ENCODE measurements at regions not wholly inside any gene's neighbourhood (a gene's known extent, or its start where the extent isn't known, plus 50 kb on each side); places are given as distances from the start of the nearest gene placed in this dataset.
A peak's percentile ranks its signal among the peaks of the same experiment; 100 is the strongest.

DNA sequence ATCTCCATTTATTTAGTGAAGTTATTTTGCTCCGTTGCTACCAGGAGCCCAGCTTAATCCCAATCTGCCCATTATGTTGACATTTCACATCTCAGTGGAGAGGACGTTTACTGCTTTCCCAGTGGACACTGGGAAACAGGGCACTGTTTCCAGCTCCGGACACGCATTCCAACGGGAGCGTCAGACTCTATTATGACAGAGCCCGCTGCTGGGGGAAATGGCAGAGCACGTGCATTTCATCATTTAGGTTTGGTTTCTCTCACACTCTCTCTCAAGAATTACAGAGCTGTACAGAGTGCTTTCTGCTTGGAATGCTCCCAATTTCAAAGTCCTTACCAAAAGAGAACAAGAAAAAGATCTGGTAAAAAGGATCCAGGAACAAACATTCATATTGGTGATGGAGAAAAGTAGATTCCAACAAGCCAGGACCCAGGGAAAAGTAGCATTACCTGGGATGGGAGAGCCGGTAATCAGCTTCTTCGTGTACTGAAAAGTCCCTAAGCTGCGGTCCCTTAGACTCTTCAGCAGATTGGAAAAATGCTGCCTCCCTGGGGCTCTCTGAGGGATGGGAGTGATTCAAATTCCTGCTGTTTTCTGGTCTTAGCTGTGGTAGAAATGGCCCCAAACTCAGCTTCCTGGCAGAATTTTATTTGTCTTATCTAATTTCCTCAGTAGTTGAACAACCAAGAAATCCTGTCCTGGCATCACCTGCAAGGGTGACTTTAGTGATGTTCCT is 136.0 kb upstream of the THBS1 start:
- no peak overlapping the region for H3K4me3 ChIP-seq (replicated peaks in 1 of 2; ENCODE audit: low read depth in 2 of 2, low read length in 2 of 2)
- peak in 1 of 2 donors; percentile 54 for DNase-seq (ENCODE audit: low read depth in 2 of 2)
- TF ChIP-seq, protein P1, sequence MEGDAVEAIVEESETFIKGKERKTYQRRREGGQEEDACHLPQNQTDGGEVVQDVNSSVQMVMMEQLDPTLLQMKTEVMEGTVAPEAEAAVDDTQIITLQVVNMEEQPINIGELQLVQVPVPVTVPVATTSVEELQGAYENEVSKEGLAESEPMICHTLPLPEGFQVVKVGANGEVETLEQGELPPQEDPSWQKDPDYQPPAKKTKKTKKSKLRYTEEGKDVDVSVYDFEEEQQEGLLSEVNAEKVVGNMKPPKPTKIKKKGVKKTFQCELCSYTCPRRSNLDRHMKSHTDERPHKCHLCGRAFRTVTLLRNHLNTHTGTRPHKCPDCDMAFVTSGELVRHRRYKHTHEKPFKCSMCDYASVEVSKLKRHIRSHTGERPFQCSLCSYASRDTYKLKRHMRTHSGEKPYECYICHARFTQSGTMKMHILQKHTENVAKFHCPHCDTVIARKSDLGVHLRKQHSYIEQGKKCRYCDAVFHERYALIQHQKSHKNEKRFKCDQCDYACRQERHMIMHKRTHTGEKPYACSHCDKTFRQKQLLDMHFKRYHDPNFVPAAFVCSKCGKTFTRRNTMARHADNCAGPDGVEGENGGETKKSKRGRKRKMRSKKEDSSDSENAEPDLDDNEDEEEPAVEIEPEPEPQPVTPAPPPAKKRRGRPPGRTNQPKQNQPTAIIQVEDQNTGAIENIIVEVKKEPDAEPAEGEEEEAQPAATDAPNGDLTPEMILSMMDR (IDR thresholded peaks at IDR 0.05; ENCODE audit: low read depth, low read length) = no peak

DNA sequence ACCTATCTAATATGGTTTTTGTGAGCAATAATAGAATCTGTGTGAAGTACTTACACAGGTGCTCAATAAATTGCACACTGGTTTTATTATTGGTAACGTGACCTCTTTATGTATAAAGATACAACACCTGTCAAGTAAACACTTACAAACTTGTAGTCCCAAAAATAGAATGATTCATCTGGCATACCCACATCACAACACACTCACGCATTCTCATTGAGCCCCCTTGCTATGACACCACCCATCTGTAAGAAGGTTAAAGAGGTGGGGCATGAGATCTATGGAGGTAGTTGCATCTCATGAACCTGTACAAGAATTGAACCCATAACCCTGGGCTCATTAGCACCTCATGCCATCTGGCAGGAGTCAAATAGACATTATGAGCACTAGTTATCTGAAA is 134.9 kb upstream of the THBS1 start:
- TF ChIP-seq, protein P1 (IDR thresholded peaks at IDR 0.05; ENCODE audit: low read depth, low read length) = no peak
- DNase-seq (ENCODE audit: low read depth in 2 of 2) = no peak
- no peak overlapping the region for H3K4me3 ChIP-seq (replicated peaks in 1 of 2; ENCODE audit: low read depth in 2 of 2, low read length in 2 of 2)

DNA sequence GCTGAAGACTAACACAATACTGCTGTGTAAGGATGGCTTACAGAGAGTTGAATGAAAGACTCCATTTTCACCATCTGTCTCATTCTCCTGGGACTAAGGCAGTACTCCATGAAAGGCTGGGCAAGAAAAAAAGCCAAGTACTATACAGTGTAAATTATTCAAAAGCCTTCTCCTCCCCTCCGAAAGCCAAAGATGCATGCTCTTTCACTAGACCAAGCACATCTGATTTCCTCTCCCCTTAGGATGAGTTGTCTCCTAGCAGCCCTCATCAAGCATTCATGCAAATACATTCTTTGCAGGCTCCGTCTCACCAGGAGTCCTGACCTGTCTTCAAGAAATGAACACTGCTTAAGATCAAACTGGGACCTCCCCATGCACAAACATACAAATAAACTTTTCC is 133.5 kb upstream of the THBS1 start:
- TF ChIP-seq, protein P1 (IDR thresholded peaks at IDR 0.05; ENCODE audit: low read depth, low read length) = no peak
- DNase-seq (ENCODE audit: low read depth in 2 of 2) = no peak
- H3K4me3 ChIP-seq (replicated peaks in 1 of 2; ENCODE audit: low read depth in 2 of 2, low read length in 2 of 2) = no peak overlapping the region

DNA sequence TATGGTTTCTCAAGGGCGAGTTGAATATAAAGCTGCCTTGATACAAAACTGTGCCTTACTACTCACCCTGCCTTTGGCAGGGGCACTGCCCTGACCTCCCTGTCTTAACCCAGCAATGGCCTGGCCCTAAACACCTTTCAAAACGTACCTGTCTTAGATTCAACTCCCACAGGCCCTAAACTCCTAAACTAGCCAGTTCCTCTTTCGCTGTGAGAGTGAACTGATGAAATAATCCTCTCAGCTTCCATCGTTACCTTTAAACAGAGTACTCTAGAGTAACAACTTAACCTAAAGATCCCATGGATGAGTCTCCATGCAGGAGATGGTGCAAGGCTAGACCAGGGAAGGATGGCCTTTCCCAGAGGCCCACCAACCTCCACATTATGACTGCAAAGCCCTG is 133.0 kb upstream of the THBS1 start:
- no peak overlapping the region for H3K4me3 ChIP-seq (replicated peaks in 1 of 2; ENCODE audit: low read depth in 2 of 2, low read length in 2 of 2)
- TF ChIP-seq, protein P1 (IDR thresholded peaks at IDR 0.05; ENCODE audit: low read depth, low read length) = no peak
- DNase-seq (ENCODE audit: low read depth in 2 of 2) = no peak

DNA sequence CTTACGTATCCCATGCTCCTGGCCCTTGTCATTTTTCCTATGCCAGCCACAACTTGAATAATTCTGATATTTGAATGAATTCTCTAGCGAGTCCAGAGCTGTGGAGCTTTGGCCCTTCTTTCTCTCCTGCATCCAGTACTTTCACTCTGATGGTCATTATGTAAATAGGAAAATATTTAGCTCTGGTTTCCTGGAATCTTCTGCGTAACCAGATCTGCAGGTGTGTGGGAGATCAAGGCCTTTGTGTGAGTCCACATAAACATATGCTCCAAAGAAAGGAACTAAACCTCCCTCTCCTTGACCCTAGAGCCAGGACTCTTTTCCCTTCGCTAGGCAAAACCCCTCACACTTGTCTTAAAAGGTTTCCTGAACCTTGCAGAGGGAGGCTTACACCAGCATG is 132.5 kb upstream of the THBS1 start:
- no peak overlapping the region for H3K4me3 ChIP-seq (replicated peaks in 1 of 2; ENCODE audit: low read depth in 2 of 2, low read length in 2 of 2)
- TF ChIP-seq, protein P1 (IDR thresholded peaks at IDR 0.05; ENCODE audit: low read depth, low read length) = no peak
- DNase-seq (ENCODE audit: low read depth in 2 of 2) = no peak

DNA sequence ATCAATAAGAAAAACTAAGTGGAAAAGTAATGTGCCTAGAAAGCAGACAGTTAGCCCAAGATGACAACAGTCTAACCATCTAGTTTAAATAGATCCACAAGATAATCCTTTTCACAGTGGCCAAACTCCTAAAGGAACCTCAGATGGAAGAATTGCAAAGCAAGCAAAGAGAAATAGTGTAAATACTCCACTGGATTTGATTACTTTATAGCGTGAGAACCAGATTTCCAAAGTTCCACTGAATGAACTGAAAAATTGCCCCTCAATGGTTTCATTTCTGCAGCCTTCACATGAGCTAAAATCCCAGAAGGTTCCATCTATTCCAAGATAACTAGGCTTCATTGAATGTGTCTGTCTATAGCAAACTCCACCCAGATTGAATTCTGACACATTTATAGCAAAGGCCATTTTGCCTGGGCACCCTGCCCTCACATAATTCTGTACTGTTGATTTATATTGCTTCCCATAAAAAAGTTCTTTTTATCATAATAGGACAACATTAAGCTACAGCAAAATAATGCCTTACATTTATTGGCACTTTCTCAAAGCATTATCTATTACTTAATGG is 129.7 kb upstream of the THBS1 start:
- DNase-seq (ENCODE audit: low read depth in 2 of 2) = no peak
- TF ChIP-seq, protein P1 (IDR thresholded peaks at IDR 0.05; ENCODE audit: low read depth, low read length) = no peak
- no peak overlapping the region for H3K4me3 ChIP-seq (replicated peaks in 1 of 2; ENCODE audit: low read depth in 2 of 2, low read length in 2 of 2)

All from cardiac fibroblast (primary cell).